ENCODE measurements at regions not wholly inside any gene's neighbourhood (a gene's known extent, or its start where the extent isn't known, plus 50 kb on each side); places are given as distances from the start of the nearest gene placed in this dataset.

DNA sequence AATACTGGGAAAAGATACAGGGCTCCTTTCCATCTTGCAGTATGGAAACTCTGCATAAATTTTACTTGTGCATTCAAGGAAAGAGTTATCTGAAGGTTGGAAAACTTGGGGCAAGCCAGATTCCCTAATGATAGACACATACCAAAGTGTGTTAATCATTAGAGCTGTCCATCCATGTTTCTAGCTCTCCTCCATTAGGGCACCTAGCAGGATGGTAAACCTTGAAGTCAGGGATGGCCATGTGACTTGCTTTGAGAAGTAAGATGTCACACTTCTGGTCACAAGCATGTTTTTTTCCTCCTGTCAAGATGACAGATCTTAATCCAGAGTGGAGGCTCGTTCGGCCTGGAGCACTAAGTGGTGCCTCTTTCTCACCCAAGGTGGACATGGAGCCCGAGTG is 241.9 kb upstream of the RUNX1 start:
- TF ChIP-seq, protein P1, sequence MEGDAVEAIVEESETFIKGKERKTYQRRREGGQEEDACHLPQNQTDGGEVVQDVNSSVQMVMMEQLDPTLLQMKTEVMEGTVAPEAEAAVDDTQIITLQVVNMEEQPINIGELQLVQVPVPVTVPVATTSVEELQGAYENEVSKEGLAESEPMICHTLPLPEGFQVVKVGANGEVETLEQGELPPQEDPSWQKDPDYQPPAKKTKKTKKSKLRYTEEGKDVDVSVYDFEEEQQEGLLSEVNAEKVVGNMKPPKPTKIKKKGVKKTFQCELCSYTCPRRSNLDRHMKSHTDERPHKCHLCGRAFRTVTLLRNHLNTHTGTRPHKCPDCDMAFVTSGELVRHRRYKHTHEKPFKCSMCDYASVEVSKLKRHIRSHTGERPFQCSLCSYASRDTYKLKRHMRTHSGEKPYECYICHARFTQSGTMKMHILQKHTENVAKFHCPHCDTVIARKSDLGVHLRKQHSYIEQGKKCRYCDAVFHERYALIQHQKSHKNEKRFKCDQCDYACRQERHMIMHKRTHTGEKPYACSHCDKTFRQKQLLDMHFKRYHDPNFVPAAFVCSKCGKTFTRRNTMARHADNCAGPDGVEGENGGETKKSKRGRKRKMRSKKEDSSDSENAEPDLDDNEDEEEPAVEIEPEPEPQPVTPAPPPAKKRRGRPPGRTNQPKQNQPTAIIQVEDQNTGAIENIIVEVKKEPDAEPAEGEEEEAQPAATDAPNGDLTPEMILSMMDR (IDR thresholded peaks at IDR 0.05; ENCODE audit: control insufficient read depth, extremely low read depth, insufficient read depth), result no peak
- no peak overlapping the region for H3K4me3 ChIP-seq (ENCODE audit: low read depth, low read length)
- DNase-seq (ENCODE audit: low read depth), result no peak

- DNase-seq (ENCODE audit: low read depth), result no peak
- H3K4me3 ChIP-seq (ENCODE audit: low read depth, low read length), result no peak overlapping the region
- TF ChIP-seq, protein P1 (IDR thresholded peaks at IDR 0.05; ENCODE audit: control insufficient read depth, extremely low read depth, insufficient read depth), result no peak
Measured at GRCh38 chr21:35288238-35288637, 239.1 kb upstream of the RUNX1 start.

DNA sequence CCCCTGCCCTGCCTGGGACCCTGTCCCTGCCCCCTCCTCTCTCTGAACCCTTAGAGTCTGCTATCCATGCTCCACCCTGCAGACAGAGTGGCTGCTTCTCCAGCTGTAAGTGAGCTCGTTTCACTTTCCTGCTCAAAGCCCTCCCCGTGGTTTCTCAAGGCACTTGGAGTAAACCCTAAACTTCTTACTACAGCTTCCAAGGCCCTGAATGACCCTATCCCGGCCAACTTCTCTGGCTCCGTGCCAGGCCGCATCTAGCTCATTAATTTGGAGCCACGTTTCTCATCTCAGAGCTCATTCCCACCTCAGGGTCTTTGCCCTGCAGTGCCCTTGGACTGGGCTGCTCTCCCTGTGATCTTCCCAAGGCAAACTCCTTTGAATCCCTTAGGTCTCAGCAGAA is 235.1 kb upstream of the RUNX1 start:
- no peak for DNase-seq (ENCODE audit: low read depth)
- TF ChIP-seq, protein P1 (IDR thresholded peaks at IDR 0.05; ENCODE audit: control insufficient read depth, extremely low read depth, insufficient read depth), result no peak
- no peak overlapping the region for H3K4me3 ChIP-seq (ENCODE audit: low read depth, low read length)

- H3K4me3 ChIP-seq (ENCODE audit: low read depth, low read length), result no peak overlapping the region
- DNase-seq (ENCODE audit: low read depth), result no peak
- TF ChIP-seq, protein P1 (IDR thresholded peaks at IDR 0.05; ENCODE audit: control insufficient read depth, extremely low read depth, insufficient read depth), result no peak
Measured at GRCh38 chr21:35282944-35283343, 233.8 kb upstream of the RUNX1 start.

GRCh38 chr21:35281956-35282355 is 232.9 kb upstream of the RUNX1 start:
- DNase-seq (ENCODE audit: low read depth), result no peak
- TF ChIP-seq, protein P1 (IDR thresholded peaks at IDR 0.05; ENCODE audit: control insufficient read depth, extremely low read depth, insufficient read depth), result no peak
- H3K4me3 ChIP-seq (ENCODE audit: low read depth, low read length), result no peak overlapping the region

DNA sequence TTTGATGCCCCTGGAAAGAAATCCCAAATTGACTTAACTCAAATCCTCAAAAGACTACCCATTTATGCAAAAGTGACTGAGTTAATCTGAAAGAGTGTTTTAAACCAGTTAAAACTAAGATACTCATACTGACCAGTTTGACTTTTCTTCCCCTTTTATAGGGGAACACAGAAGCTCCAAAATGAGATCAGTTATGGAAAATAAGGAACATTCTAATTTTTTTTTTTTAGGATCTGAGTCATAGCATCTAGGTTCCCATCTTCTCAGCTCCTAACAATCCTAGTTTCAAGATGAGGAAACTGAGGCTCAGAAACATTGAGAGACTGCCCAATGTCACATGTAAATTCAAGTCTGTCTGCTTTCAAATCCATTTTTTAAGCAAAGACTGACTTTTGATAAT is 231.1 kb upstream of the RUNX1 start:
- TF ChIP-seq, protein P1 (IDR thresholded peaks at IDR 0.05; ENCODE audit: control insufficient read depth, extremely low read depth, insufficient read depth), result no peak
- no peak for DNase-seq (ENCODE audit: low read depth)
- no peak overlapping the region for H3K4me3 ChIP-seq (ENCODE audit: low read depth, low read length)

DNA sequence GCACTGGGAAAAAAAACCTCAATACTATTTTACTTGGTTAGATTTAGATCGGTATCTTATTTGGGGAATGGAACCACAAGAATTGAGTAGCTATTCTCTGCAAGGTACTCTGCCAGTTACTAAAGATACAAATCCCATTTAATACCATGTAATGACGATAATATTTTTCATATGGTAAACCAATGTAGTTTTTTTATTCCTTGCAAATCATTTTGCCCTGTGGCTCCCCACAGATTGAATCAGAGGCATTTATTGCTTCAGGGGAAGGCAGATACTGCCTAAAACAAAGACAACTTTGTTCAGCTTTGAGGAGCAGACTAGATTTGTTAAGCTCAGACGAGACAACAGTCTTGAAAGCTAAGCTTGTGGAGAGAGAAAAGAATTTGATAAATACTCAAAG is 226.7 kb upstream of the RUNX1 start:
- H3K4me3 ChIP-seq (ENCODE audit: low read depth, low read length), result no peak overlapping the region
- TF ChIP-seq, protein P1 (IDR thresholded peaks at IDR 0.05; ENCODE audit: control insufficient read depth, extremely low read depth, insufficient read depth), result no peak
- no peak for DNase-seq (ENCODE audit: low read depth)
